NCI-H510A treated with DMSO at 0.1 percent for 48 hours (cell line): ENCODE measurements at regions not wholly inside any gene's neighbourhood (a gene's known extent, or its start where the extent isn't known, plus 50 kb on each side); places are given as distances from the start of the nearest gene placed in this dataset.
"Not testable (repeated sequence)": the region's sequence is repeated elsewhere in the genome, so short reads cannot be mapped to it uniquely, and the experiment has no call there.

ENCODE experiments used
- DNase-seq: peaks from one replicate; lab custom pipeline; 2025; lab: John Stamatoyannopoulos, UW

GRCh38 chr7:140283472-140283871 is 106.7 kb upstream of the KDM7A start:
- no peak for DNase-seq

- DNase-seq: no peak
Observed at GRCh38 chr7:140281960-140282359, 105.2 kb upstream of the KDM7A start.

- DNase-seq: no peak
Observed at GRCh38 chr7:140281255-140281654, 104.5 kb upstream of the KDM7A start.

- no peak for DNase-seq
Observed at GRCh38 chr7:140276001-140276400, 99.2 kb upstream of the KDM7A start.

- no peak for DNase-seq
Observed at GRCh38 chr7:140275069-140275965, 98.5 kb upstream of the KDM7A start.

- no peak for DNase-seq
Observed at GRCh38 chr7:140273417-140273816, 96.6 kb upstream of the KDM7A start.

GRCh38 chr7:140271643-140271968 is 94.8 kb upstream of the KDM7A start:
- not testable (repeated sequence) for DNase-seq

- DNase-seq: no peak
Observed at GRCh38 chr7:140269004-140269638, 92.3 kb upstream of the KDM7A start.

GRCh38 chr7:140267381-140268226 is 90.8 kb upstream of the KDM7A start:
- no peak for DNase-seq

- no peak for DNase-seq
Observed at GRCh38 chr7:140263277-140263676, 86.5 kb upstream of the KDM7A start.

- DNase-seq: no peak
Observed at GRCh38 chr7:140262242-140262903, 85.6 kb upstream of the KDM7A start.

GRCh38 chr7:140261522-140261921 is 84.7 kb upstream of the KDM7A start:
- no peak for DNase-seq

GRCh38 chr7:140261105-140261486 is 84.3 kb upstream of the KDM7A start:
- no peak for DNase-seq

GRCh38 chr7:140260352-140261104 is 83.7 kb upstream of the KDM7A start:
- peak; percentile 60 for DNase-seq

- DNase-seq: not testable (repeated sequence)
Observed at GRCh38 chr7:140257278-140257677, 80.5 kb upstream of the KDM7A start.

GRCh38 chr7:140254976-140255375 is 78.2 kb upstream of the KDM7A start:
- DNase-seq: not testable (repeated sequence)

- no peak for DNase-seq
Observed at GRCh38 chr7:140249036-140249806, 72.4 kb upstream of the KDM7A start.

GRCh38 chr7:140247559-140247958 is 70.8 kb upstream of the KDM7A start:
- DNase-seq: no peak

GRCh38 chr7:140245611-140246105 is 68.9 kb upstream of the KDM7A start:
- DNase-seq: no peak
